ENCODE measurements at regions not wholly inside any gene's neighbourhood (a gene's known extent, or its start where the extent isn't known, plus 50 kb on each side); places are given as distances from the start of the nearest gene placed in this dataset.

DNA sequence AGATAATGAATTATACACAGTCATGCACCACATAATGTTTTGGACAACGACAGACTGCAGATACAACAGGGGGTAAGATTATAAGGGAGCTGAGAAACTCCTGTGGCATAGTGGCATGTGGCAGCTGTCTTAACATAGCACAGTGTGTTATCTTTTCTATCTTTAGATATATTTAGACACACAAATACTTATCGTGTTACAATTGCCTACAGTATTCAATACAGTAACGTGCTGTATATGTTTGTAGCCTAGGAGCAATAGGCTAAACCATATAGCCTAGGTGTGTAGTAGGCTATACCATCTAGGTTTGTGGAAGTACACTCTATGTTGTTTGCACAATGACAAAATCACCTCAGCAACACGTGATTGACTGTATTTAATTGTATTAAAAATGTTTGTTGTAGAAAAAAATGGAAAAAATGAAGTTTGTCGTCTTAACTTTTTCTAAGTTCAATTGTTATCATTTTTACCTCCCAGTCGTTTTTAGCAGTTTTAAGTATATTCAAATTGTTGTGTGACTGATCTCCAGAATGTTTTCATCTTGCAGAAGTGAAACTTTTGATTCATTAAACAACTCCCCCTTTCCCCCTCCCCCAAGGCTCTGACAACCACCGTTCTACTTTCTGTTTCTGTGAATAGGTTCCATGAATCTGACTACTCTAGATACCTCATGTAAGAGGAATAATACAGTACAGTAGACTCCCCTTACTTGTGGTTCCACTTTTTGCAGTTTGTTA lies 351.0 kb upstream of the B3GALT2 start:
- H3K4me2 ChIP-seq (ENCODE audit: insufficient read depth, low read length): no peak overlapping the region
- no peak overlapping the region for H2AFZ ChIP-seq (ENCODE audit: low read length)
- H3K36me3 ChIP-seq (ENCODE audit: insufficient read depth, low read length): no peaks in the 10 kb centered on the region
- no peaks in the 10 kb centered on the region for H3K79me2 ChIP-seq (ENCODE audit: insufficient read depth, low read length)
- no peaks in the 10 kb centered on the region for H4K20me1 ChIP-seq (ENCODE audit: insufficient read depth, low read length)
- no peaks in the 10 kb centered on the region for H3K27me3 ChIP-seq (ENCODE audit: insufficient read depth, low read length)
- DNase-seq (ENCODE audit: insufficient read length, low spot score, missing footprints): no peak
- H3K9me3 ChIP-seq (ENCODE audit: low read depth, low read length): no peaks in the 10 kb centered on the region
- no peak overlapping the region for H3K4me3 ChIP-seq (ENCODE audit: insufficient read depth, low read length)
- H3K27ac ChIP-seq (ENCODE audit: low read depth, low read length): no peak overlapping the region
- no peak for TF ChIP-seq CTCF (IDR thresholded peaks at IDR 0.05; ENCODE audit: extremely low read depth, low read depth, low read length)
- no peaks in the 10 kb centered on the region for H3K4me1 ChIP-seq (ENCODE audit: insufficient read depth, low read length)

- no peak overlapping the region for H3K4me2 ChIP-seq (ENCODE audit: insufficient read depth, low read length)
- no peaks in the 10 kb centered on the region for H3K36me3 ChIP-seq (ENCODE audit: insufficient read depth, low read length)
- H3K4me1 ChIP-seq (ENCODE audit: insufficient read depth, low read length): no peaks in the 10 kb centered on the region
- H3K27ac ChIP-seq (ENCODE audit: low read depth, low read length): no peak overlapping the region
- no peaks in the 10 kb centered on the region for H3K27me3 ChIP-seq (ENCODE audit: insufficient read depth, low read length)
- DNase-seq (ENCODE audit: insufficient read length, low spot score, missing footprints): no peak
- TF ChIP-seq CTCF (IDR thresholded peaks at IDR 0.05; ENCODE audit: extremely low read depth, low read depth, low read length): no peak
- no peaks in the 10 kb centered on the region for H3K9me3 ChIP-seq (ENCODE audit: low read depth, low read length)
- H3K79me2 ChIP-seq (ENCODE audit: insufficient read depth, low read length): no peaks in the 10 kb centered on the region
- no peak overlapping the region for H2AFZ ChIP-seq (ENCODE audit: low read length)
- no peak overlapping the region for H3K4me3 ChIP-seq (ENCODE audit: insufficient read depth, low read length)
- no peaks in the 10 kb centered on the region for H4K20me1 ChIP-seq (ENCODE audit: insufficient read depth, low read length)
Measured at GRCh38 chr1:193533853-193534252, 347.4 kb upstream of the B3GALT2 start.

- H4K20me1 ChIP-seq (ENCODE audit: insufficient read depth, low read length): no peaks in the 10 kb centered on the region
- no peaks in the 10 kb centered on the region for H3K4me1 ChIP-seq (ENCODE audit: insufficient read depth, low read length)
- H3K79me2 ChIP-seq (ENCODE audit: insufficient read depth, low read length): no peaks in the 10 kb centered on the region
- no peaks in the 10 kb centered on the region for H3K27me3 ChIP-seq (ENCODE audit: insufficient read depth, low read length)
- H3K4me3 ChIP-seq (ENCODE audit: insufficient read depth, low read length): no peak overlapping the region
- H3K36me3 ChIP-seq (ENCODE audit: insufficient read depth, low read length): no peaks in the 10 kb centered on the region
- no peak overlapping the region for H3K27ac ChIP-seq (ENCODE audit: low read depth, low read length)
- H3K4me2 ChIP-seq (ENCODE audit: insufficient read depth, low read length): no peak overlapping the region
- no peak overlapping the region for H2AFZ ChIP-seq (ENCODE audit: low read length)
- H3K9me3 ChIP-seq (ENCODE audit: low read depth, low read length): no peaks in the 10 kb centered on the region
- no peak for DNase-seq (ENCODE audit: insufficient read length, low spot score, missing footprints)
- no peak for TF ChIP-seq CTCF (IDR thresholded peaks at IDR 0.05; ENCODE audit: extremely low read depth, low read depth, low read length)
Measured at GRCh38 chr1:193525917-193526710, 339.7 kb upstream of the B3GALT2 start.

- Histone ChIP-seq H3K9me3 (ENCODE audit: low read depth, low read length) (no peaks in the 10 kb centered on the region), H3K4me3 (ENCODE audit: insufficient read depth, low read length) (no peak overlapping the region), H2AFZ (ENCODE audit: low read length) (no peak overlapping the region), H3K4me1 (ENCODE audit: insufficient read depth, low read length) (no peaks in the 10 kb centered on the region), H4K20me1 (ENCODE audit: insufficient read depth, low read length) (no peaks in the 10 kb centered on the region), H3K27me3 (ENCODE audit: insufficient read depth, low read length) (no peaks in the 10 kb centered on the region), H3K27ac (ENCODE audit: low read depth, low read length) (no peak overlapping the region), H3K36me3 (ENCODE audit: insufficient read depth, low read length) (no peaks in the 10 kb centered on the region), H3K4me2 (ENCODE audit: insufficient read depth, low read length) (no peak overlapping the region), H3K79me2 (ENCODE audit: insufficient read depth, low read length) (no peaks in the 10 kb centered on the region)
- TF ChIP-seq CTCF (IDR thresholded peaks at IDR 0.05; ENCODE audit: extremely low read depth, low read depth, low read length): no peak
- no peak for DNase-seq (ENCODE audit: insufficient read length, low spot score, missing footprints)
Measured at GRCh38 chr1:193525411-193525810, 339.0 kb upstream of the B3GALT2 start.

Data from osteoblast (primary cell).